ENCODE measurements at regions not wholly inside any gene's neighbourhood (a gene's known extent, or its start where the extent isn't known, plus 50 kb on each side); places are given as distances from the start of the nearest gene placed in this dataset.

- no peak for DNase-seq
Measured at GRCh38 chr2:220837226-220837625, 734.9 kb downstream of the EPHA4 start.

GRCh38 chr2:220842901-220843665, 729.0 kb downstream of the EPHA4 start:
- DNase-seq, result no peak

GRCh38 chr2:220845766-220846273, 726.3 kb downstream of the EPHA4 start:
- DNase-seq, result no peak

GRCh38 chr2:220847006-220847405, 725.1 kb downstream of the EPHA4 start:
- no peak for DNase-seq

GRCh38 chr2:220847589-220847988, 724.5 kb downstream of the EPHA4 start:
- DNase-seq, result no peak

GRCh38 chr2:220849433-220849832, 722.7 kb downstream of the EPHA4 start:
- DNase-seq, result no peak

GRCh38 chr2:220850116-220850515, 722.0 kb downstream of the EPHA4 start:
- DNase-seq, result no peak

- no peak for DNase-seq
Measured at GRCh38 chr2:220855296-220855695, 716.8 kb downstream of the EPHA4 start.

- DNase-seq, result no peak
Measured at GRCh38 chr2:220856486-220856885, 715.6 kb downstream of the EPHA4 start.

- DNase-seq, result no peak
Measured at GRCh38 chr2:220857368-220857767, 714.7 kb downstream of the EPHA4 start.

- no peak for DNase-seq
Measured at GRCh38 chr2:220858101-220858500, 714.0 kb downstream of the EPHA4 start.

GRCh38 chr2:220871909-220872308, 700.2 kb downstream of the EPHA4 start:
- DNase-seq, result no peak

- no peak for DNase-seq
Measured at GRCh38 chr2:220876080-220876824, 695.9 kb downstream of the EPHA4 start.

- DNase-seq, result no peak
Measured at GRCh38 chr2:220877491-220877890, 694.6 kb downstream of the EPHA4 start.

- DNase-seq, result no peak
Measured at GRCh38 chr2:220877897-220878296, 694.2 kb downstream of the EPHA4 start.

GRCh38 chr2:220880623-220881596, 691.2 kb downstream of the EPHA4 start:
- DNase-seq, result no peak

- DNase-seq, result no peak
Measured at GRCh38 chr2:220882507-220882906, 689.6 kb downstream of the EPHA4 start.

- no peak for DNase-seq
Measured at GRCh38 chr2:220885593-220885992, 686.5 kb downstream of the EPHA4 start.

GRCh38 chr2:220887271-220887870, 684.7 kb downstream of the EPHA4 start:
- DNase-seq, result no peak

- no peak for DNase-seq
Measured at GRCh38 chr2:220887876-220888275, 684.2 kb downstream of the EPHA4 start.

- no peak for DNase-seq
Measured at GRCh38 chr2:220890931-220891330, 681.2 kb downstream of the EPHA4 start.

- DNase-seq, result no peak
Measured at GRCh38 chr2:220891405-220891804, 680.7 kb downstream of the EPHA4 start.

Measured in CD4-positive, alpha-beta T cell treated with Interferon alpha-2 for 1 hour (primary cell).